LoVo (cell line): ENCODE measurements at regions not wholly inside any gene's neighbourhood (a gene's known extent, or its start where the extent isn't known, plus 50 kb on each side); places are given as distances from the start of the nearest gene placed in this dataset.

Source experiments
- DNase-seq: peaks from one replicate; pipeline ENCODE4 v3.0.0-alpha.2; 2016; ENCODE audit warnings: low spot score

DNA sequence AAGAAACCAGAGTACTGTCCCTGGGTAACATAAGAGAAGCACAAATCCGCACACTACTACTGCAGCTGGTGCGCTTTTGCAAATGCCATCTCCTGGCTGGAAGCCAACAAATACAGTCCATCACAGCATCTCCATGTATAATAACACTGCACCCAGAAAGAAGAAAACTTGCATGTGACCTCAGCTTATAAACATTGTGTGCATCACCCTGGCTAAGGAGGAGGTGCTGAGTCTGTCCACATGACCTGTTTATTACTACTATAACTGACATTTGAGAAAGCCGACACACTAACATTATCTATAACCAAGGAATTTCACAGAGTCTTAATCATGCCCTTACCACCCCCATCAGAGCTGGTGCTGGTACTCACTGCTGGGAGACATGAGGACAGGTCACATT, 516.8 kb downstream of the CFAP47 start:
- DNase-seq = no peak

DNA sequence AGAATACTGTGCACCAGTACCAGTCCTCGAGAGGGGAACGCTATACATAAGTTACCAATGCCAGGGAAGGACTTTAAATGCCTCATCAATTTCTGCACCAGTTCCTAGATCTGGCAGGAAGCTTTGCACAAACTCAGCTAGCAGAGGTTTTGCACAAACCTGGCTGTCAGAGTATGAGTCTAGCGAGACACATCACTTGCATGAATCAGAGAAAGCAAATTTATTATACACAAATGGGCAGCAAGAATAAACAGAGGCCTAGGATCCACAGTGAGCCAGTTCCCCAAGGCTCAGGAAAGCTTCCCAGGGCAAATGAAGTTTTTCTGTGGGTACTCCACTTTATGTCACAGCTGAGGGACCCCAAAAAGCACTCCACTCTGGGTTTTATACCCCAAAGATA, 523.5 kb downstream of the CFAP47 start:
- DNase-seq = no peak

- DNase-seq = no peak
Measured at GRCh38 chrX:36445566-36445965, 526.0 kb downstream of the CFAP47 start.

DNA sequence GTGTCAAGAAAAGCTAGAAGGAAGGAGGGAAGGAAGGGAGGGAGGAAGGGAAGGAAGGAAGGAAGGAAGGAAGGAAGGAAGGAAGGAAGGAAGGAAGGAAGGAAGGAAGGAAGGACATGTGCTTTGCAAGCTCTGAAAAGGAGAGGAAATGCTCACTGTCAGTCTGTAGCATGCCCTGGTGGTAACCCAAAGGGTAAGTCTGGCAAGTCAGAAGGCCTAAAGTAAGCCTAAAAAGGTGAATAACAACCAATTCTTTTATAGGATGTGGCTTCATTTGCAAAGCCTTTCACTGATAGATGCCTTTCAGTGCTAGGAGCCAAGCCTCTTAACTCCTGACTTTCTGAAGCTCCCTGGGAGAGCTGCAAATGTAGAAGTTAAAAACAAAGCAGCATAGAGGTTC, 542.6 kb downstream of the CFAP47 start:
- no peak for DNase-seq

- DNase-seq = no peak
Measured at GRCh38 chrX:36480441-36480990, 527.6 kb upstream of the FAM47C start.

DNA sequence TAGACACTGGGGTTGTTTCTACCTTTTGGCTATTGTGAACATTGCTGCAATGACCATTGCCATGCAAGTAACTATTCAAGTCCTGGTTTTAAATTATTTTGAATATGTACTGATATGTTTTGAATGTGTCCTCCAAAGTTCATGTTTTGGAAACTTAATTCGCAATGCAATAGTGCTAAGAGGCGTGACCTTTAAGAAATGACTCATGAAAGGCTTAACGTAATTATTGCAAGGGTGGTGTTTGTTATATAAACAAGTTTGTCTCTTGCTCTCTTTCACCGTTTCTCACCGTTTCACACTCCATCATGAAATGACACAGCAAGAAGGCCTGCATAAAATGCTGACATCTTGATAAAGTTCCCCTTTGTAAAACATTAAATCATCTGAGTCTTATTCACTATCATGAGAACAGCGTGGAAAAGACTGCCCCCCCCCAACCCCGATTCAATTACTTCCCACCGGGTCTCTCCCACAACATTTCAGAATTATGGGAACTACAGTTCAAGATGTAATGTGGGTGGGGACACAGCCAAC, 506.9 kb upstream of the FAM47C start:
- no peak for DNase-seq

DNA sequence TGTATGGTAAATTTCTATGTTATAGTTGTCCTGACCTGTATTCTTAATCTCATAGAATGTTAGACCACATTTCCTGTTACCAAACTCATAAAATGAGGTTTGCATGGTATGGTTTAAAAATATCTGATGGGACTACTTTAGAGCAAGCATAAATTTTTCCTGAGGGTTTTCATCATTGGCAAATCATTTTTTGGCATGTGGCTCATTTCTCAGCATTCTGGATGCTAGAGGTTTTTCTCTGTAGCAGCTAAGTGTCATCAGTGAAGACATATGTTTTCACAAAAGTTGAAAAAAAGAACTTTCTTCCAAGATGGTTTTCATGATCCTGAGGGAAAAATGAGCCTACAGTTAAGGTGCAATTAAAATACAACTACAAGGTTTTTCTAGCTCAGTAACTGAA, 503.5 kb upstream of the FAM47C start:
- DNase-seq = no peak

DNA sequence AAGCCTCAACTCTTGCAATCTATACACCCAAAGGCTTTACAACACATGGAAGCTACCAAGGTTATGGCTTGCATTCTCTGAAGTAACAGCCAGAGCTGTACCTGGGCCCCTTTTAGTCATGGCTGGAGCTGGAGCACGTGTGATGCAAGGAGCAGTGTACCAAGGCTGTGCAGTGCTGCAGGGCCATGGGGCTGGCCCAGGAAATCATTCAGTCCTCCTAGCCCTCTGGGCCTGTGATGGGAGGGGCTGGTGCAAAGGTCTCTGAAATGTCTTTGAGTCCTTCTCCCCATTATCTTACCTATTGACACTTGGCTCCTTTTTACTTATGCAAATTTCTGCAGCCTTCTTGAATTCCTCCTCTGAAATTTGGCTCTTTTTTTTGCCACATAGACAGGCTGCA, 500.1 kb upstream of the FAM47C start:
- no peak for DNase-seq

DNA sequence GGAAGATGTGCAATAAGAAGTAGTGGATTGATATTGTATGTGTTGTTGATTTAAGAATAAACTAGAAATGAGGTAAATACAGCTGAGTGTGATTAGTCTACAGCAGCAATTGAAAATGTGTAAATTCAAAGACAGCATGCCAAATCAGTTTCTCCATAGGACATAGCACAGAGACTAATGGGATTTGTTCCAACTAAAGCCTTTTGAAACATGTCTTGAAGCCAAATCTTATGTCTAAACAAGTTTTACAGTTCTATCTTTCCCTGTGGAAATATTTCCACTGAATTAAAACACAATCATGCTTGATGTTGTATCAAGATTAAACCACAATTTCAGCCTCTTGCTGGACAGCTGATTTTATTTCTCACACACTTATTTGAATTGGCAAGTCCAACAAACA, 497.4 kb upstream of the FAM47C start:
- no peak for DNase-seq

DNA sequence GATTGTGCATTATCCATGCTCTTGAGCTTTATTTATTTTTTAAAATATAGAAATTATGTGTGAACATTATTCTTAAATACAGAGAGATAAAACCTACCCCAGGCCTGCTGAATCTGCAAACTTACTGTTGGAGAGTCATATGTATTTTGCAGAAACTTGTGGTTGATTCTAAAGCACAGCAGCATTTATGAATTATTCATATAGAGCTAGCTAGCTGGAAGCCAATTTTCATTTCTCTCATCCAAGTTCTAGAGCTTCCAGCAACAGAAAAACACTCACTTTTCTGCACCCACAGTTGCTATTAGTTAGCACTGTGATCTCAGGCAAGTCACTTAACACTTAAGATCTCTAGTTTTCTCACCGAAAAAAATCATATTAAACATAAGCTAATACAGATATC, 479.5 kb upstream of the FAM47C start:
- DNase-seq = no peak

DNA sequence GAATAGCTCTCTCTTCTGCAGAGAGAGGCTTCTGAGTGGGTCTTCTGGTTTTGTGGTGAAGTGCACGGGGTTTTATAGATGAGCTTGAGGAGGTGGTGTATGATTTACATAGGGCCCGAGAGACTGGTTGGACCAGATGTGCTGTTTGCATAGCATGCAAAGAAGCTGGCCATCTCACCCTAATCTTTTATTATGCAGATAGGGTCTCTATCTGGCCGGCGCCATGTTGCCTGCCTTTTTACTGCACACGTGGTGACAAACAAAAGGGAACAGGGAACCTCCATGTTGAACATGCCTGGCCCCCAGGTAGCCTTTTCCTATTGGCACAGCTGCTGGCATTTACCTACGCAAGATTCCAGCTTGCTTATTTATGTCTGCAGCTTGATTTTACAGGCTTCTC, 473.3 kb upstream of the FAM47C start:
- DNase-seq = no peak

- DNase-seq = no peak
Measured at GRCh38 chrX:36543499-36543898, 464.7 kb upstream of the FAM47C start.

GRCh38 chrX:36562986-36563385, 445.2 kb upstream of the FAM47C start:
- no peak for DNase-seq

- no peak for DNase-seq
Measured at GRCh38 chrX:36568946-36569345, 439.2 kb upstream of the FAM47C start.

- DNase-seq = no peak
Measured at GRCh38 chrX:36573720-36574119, 434.4 kb upstream of the FAM47C start.

- DNase-seq = no peak
Measured at GRCh38 chrX:36575670-36576069, 432.5 kb upstream of the FAM47C start.

DNA sequence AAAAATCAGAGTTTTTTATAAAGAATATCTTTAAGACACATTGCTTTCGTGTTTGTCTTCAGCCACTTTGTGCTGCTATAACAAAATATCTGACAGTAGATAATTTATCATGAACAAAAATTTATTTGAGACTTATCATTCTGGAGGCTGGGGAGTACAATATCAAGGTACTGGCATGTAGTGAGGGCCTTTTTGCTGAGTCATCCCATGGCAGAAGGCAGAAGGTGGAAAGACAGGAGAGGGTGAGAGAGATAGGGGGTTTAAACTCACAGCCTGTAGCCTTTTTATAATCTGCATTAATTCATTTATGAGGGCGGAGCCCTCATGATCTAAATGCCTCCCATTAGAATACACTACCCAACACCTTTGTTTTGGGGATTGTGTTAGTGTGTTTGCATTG, 431.2 kb upstream of the FAM47C start:
- DNase-seq = no peak

GRCh38 chrX:36581030-36581429, 427.1 kb upstream of the FAM47C start:
- no peak for DNase-seq

- no peak for DNase-seq
Measured at GRCh38 chrX:36583674-36584073, 424.5 kb upstream of the FAM47C start.

- no peak for DNase-seq
Measured at GRCh38 chrX:36609616-36610585, 398.3 kb upstream of the FAM47C start.

- no peak for DNase-seq
Measured at GRCh38 chrX:36626898-36627297, 381.3 kb upstream of the FAM47C start.

GRCh38 chrX:36640232-36640631, 367.9 kb upstream of the FAM47C start:
- no peak for DNase-seq

- no peak for DNase-seq
Measured at GRCh38 chrX:36642052-36642451, 366.1 kb upstream of the FAM47C start.

DNA sequence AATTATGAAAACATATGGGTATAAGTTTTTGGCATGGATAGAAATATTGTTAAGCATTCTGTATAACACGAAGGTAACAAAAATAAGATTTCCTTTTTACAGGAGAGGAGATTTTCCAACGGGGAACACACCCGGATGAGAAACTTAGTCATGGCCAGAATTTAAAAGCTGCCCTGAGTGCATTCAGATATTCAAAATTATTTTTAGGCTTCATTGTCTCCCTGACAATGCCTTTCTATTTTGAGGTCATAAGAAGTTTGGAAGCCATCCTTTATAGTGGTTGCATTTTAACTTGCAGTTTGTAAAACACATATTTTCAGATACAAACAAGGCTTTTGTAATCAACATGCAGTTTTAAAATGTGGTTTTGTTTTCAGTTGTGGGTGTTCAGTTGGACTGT, 357.5 kb upstream of the FAM47C start:
- no peak for DNase-seq
